SK-N-MC (cell line): ENCODE measurements at regions not wholly inside any gene's neighbourhood (a gene's known extent, or its start where the extent isn't known, plus 50 kb on each side); places are given as distances from the start of the nearest gene placed in this dataset.

Experiments used
- EZH2 ChIP-seq: fragments of 200-600 bp; sonication (generic); IDR thresholded peaks from one replicate; pipeline ENCODE4 v1.6.1; 2017; ENCODE audit warnings: antibody characterized with exemption
- POLR2AphosphoS5 ChIP-seq: IDR thresholded peaks from 2 replicates; pipeline ENCODE4 v1.6.1; 2012; ENCODE audit warnings: mild to moderate bottlenecking, low read depth, low read length, borderline replicate concordance

DNA sequence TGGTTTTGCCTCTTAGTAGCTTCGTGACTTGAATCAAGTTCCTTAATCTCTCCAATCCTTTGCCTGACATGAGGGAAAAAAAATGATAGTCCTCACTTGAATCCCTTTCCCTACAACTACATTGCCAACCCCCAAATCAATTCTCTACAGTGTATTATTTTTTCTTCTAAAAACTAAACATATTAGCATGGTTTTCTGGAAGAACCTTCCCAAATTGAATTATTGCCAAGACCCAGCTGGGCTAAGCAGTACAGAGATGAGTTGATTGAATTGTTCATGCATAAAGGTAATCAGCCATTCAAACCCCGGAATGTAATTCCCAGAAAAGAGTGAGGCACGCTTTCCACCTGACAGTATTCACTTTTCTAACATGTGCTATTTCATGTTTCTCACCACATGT, 155.6 kb upstream of the AGR3 start:
- no peak for TF ChIP-seq POLR2AphosphoS5
- TF ChIP-seq EZH2 = no peak
